Naive B cell (primary cell): ENCODE measurements at regions not wholly inside any gene's neighbourhood (a gene's known extent, or its start where the extent isn't known, plus 50 kb on each side); places are given as distances from the start of the nearest gene placed in this dataset.

ENCODE experiments used
- ATAC-seq, 2 donors: fragments of 150-1000 bp; cut with Tn5 transposase; 2 replicates each; pipeline ENCODE4 v1.10.0; 2021; ENCODE audit warnings: low read depth in 2 of 2, mild to moderate bottlenecking in 2 of 2, moderate library complexity in 2 of 2
- DNase-seq: peaks from one replicate; pipeline ENCODE4 v3.0.0; 2022
- H3K27ac Mint-ChIP-seq, 6 donors: one replicate each; pipeline ENCODE4 v1.8.0; 2020 to 2022; ENCODE audit warnings: mild to moderate bottlenecking in 6 of 6, mixed read lengths in 6 of 6, moderate library complexity in 5 of 6, inconsistent platforms in 2 of 6
- H3K27me3 Mint-ChIP-seq, 3 donors: one replicate each; pipeline ENCODE4 v1.8.0; 2021 to 2022; ENCODE audit warnings: mixed read lengths in 3 of 3, mild to moderate bottlenecking in 1 of 3
- H3K36me3 Mint-ChIP-seq, 2 donors: one replicate each; pipeline ENCODE4 v1.8.0; 2020 to 2022; ENCODE audit warnings: mixed read lengths in 2 of 2, inconsistent platforms in 1 of 2, mild to moderate bottlenecking in 1 of 2
- H3K4me1 Mint-ChIP-seq, 3 donors: one replicate each; pipeline ENCODE4 v1.8.0; 2020 to 2022; ENCODE audit warnings: mixed read lengths in 3 of 3, inconsistent platforms in 1 of 3, mild to moderate bottlenecking in 1 of 3, moderate library complexity in 1 of 3
- H3K4me3 Mint-ChIP-seq, 8 donors: one replicate each; pipeline ENCODE4 v1.8.0; 2020 to 2022; ENCODE audit warnings: mild to moderate bottlenecking in 8 of 8, mixed read lengths in 8 of 8, moderate library complexity in 8 of 8, inconsistent platforms in 2 of 8
- H3K9me3 Mint-ChIP-seq, 7 donors: one replicate each; pipeline ENCODE4 v1.8.0; 2020 to 2022; ENCODE audit warnings: mixed read lengths in 7 of 7, mild to moderate bottlenecking in 5 of 7, inconsistent platforms in 2 of 7, moderate library complexity in 1 of 7

- no peak overlapping the region for H3K4me3 Mint-ChIP-seq
- peak overlapping the region in 1 of 6 donors; percentile 12 for H3K27ac Mint-ChIP-seq
- DNase-seq: no peak
- H3K27me3 Mint-ChIP-seq: peaks cover 0 to 4% (median 0%) of the 10 kb centered on the region in 3 donors
- H3K36me3 Mint-ChIP-seq: no peaks in the 10 kb centered on the region
- no peaks in the 10 kb centered on the region for H3K4me1 Mint-ChIP-seq
- peaks cover 0 to 20% (median 5%) of the 10 kb centered on the region in 7 donors for H3K9me3 Mint-ChIP-seq
- no peak for ATAC-seq
Measured at GRCh38 chr15:53462651-53463050, 296.8 kb downstream of the WDR72 start.

GRCh38 chr15:53461677-53462076 lies 297.8 kb downstream of the WDR72 start:
- H3K9me3 Mint-ChIP-seq: peaks cover 0 to 20% (median 5%) of the 10 kb centered on the region in 7 donors

GRCh38 chr15:53458736-53459135 lies 300.7 kb downstream of the WDR72 start:
- Mint-ChIP-seq H3K4me3 (no peak overlapping the region), H3K9me3 (peaks cover 0 to 20% (median 5%) of the 10 kb centered on the region in 7 donors), H3K36me3 (no peaks in the 10 kb centered on the region), H3K27ac (no peak overlapping the region), H3K4me1 (no peaks in the 10 kb centered on the region), H3K27me3 (peaks cover 0 to 8% (median 0%) of the 10 kb centered on the region in 3 donors)
- DNase-seq (no peak), ATAC-seq (no peak)

More at GRCh38 chr15:53461677-53462076, 297.8 kb downstream of the WDR72 start:
- no peaks in the 10 kb centered on the region for H3K36me3 Mint-ChIP-seq
- DNase-seq (no peak), ATAC-seq (no peak)
- no peak overlapping the region for H3K4me3 Mint-ChIP-seq
- no peak overlapping the region for H3K27ac Mint-ChIP-seq
- H3K4me1 Mint-ChIP-seq: no peaks in the 10 kb centered on the region
- H3K27me3 Mint-ChIP-seq: peaks cover 0 to 8% (median 0%) of the 10 kb centered on the region in 3 donors

- H3K27ac Mint-ChIP-seq: no peak overlapping the region
- peaks cover 0 to 8% (median 0%) of the 10 kb centered on the region in 3 donors for H3K27me3 Mint-ChIP-seq
- no peaks in the 10 kb centered on the region for H3K36me3 Mint-ChIP-seq
- peaks cover 0 to 12% (median 5%) of the 10 kb centered on the region in 7 donors for H3K9me3 Mint-ChIP-seq
- ATAC-seq (no peak), DNase-seq (no peak)
- H3K4me3 Mint-ChIP-seq: no peak overlapping the region
- no peaks in the 10 kb centered on the region for H3K4me1 Mint-ChIP-seq
Measured at GRCh38 chr15:53457479-53457878, 302.0 kb downstream of the WDR72 start.

- Mint-ChIP-seq H3K4me1 (no peaks in the 10 kb centered on the region), H3K4me3 (no peak overlapping the region), H3K27ac (no peak overlapping the region), H3K36me3 (no peaks in the 10 kb centered on the region), H3K27me3 (peaks cover 0 to 8% (median 6%) of the 10 kb centered on the region in 3 donors), H3K9me3 (no peaks in the 10 kb centered on the region)
- no peak for DNase-seq
- ATAC-seq: no peak
Measured at GRCh38 chr15:53454843-53455721, 304.4 kb downstream of the WDR72 start.

- Mint-ChIP-seq H3K4me3 (no peak overlapping the region), H3K27me3 (peaks cover 0 to 8% (median 6%) of the 10 kb centered on the region in 3 donors), H3K36me3 (no peaks in the 10 kb centered on the region), H3K4me1 (no peaks in the 10 kb centered on the region), H3K27ac (no peak overlapping the region), H3K9me3 (no peaks in the 10 kb centered on the region)
- DNase-seq (no peak), ATAC-seq (no peak)
Measured at GRCh38 chr15:53454535-53454842, 305.0 kb downstream of the WDR72 start.

GRCh38 chr15:53453253-53454105 lies 306.0 kb downstream of the WDR72 start:
- H3K9me3 Mint-ChIP-seq: no peaks in the 10 kb centered on the region

GRCh38 chr15:53448232-53449015 lies 311.0 kb downstream of the WDR72 start:
- DNase-seq: no peak
- Mint-ChIP-seq H3K9me3 (no peaks in the 10 kb centered on the region), H3K27me3 (peaks cover 0 to 6% (median 0%) of the 10 kb centered on the region in 3 donors), H3K4me1 (no peaks in the 10 kb centered on the region), H3K27ac (no peak overlapping the region), H3K4me3 (no peak overlapping the region), H3K36me3 (no peaks in the 10 kb centered on the region)
- ATAC-seq: no peak

More at GRCh38 chr15:53453253-53454105, 306.0 kb downstream of the WDR72 start:
- no peak overlapping the region for H3K27ac Mint-ChIP-seq
- ATAC-seq (no peak), DNase-seq (no peak)
- H3K4me3 Mint-ChIP-seq: no peak overlapping the region
- H3K4me1 Mint-ChIP-seq: no peaks in the 10 kb centered on the region
- peaks cover 0 to 6% (median 5%) of the 10 kb centered on the region in 3 donors for H3K27me3 Mint-ChIP-seq
- H3K36me3 Mint-ChIP-seq: no peaks in the 10 kb centered on the region

- H3K27me3 Mint-ChIP-seq: peaks cover 0 to 6% (median 0%) of the 10 kb centered on the region in 3 donors
- DNase-seq (no peak), ATAC-seq (no peak)
- no peak overlapping the region for H3K27ac Mint-ChIP-seq
- H3K4me1 Mint-ChIP-seq: no peaks in the 10 kb centered on the region
- H3K9me3 Mint-ChIP-seq: no peaks in the 10 kb centered on the region
- no peaks in the 10 kb centered on the region for H3K36me3 Mint-ChIP-seq
- H3K4me3 Mint-ChIP-seq: no peak overlapping the region
Measured at GRCh38 chr15:53447742-53448141, 311.7 kb downstream of the WDR72 start.

- Mint-ChIP-seq H3K9me3 (no peaks in the 10 kb centered on the region), H3K27ac (no peak overlapping the region), H3K4me1 (no peaks in the 10 kb centered on the region), H3K36me3 (no peaks in the 10 kb centered on the region), H3K4me3 (no peak overlapping the region), H3K27me3 (peaks cover 0 to 6% (median 0%) of the 10 kb centered on the region in 3 donors)
- no peak for DNase-seq
- no peak for ATAC-seq
Measured at GRCh38 chr15:53447053-53447574, 312.3 kb downstream of the WDR72 start.

- no peak for DNase-seq
- peaks cover 0 to 6% (median 0%) of the 10 kb centered on the region in 3 donors for H3K27me3 Mint-ChIP-seq
- ATAC-seq: no peak
- H3K36me3 Mint-ChIP-seq: no peaks in the 10 kb centered on the region
- H3K4me3 Mint-ChIP-seq: no peak overlapping the region
- H3K27ac Mint-ChIP-seq: no peak overlapping the region
- H3K4me1 Mint-ChIP-seq: no peaks in the 10 kb centered on the region
- no peaks in the 10 kb centered on the region for H3K9me3 Mint-ChIP-seq
Measured at GRCh38 chr15:53446376-53446775, 313.1 kb downstream of the WDR72 start.

GRCh38 chr15:53445531-53445930 lies 313.9 kb downstream of the WDR72 start:
- Mint-ChIP-seq H3K4me1 (no peaks in the 10 kb centered on the region), H3K4me3 (no peak overlapping the region), H3K27ac (no peak overlapping the region), H3K9me3 (no peaks in the 10 kb centered on the region), H3K27me3 (peaks cover 0 to under 1% (median 0%) of the 10 kb centered on the region in 3 donors), H3K36me3 (no peaks in the 10 kb centered on the region)
- DNase-seq (no peak), ATAC-seq (no peak)
